ENCODE measurements at regions not wholly inside any gene's neighbourhood (a gene's known extent, or its start where the extent isn't known, plus 50 kb on each side); places are given as distances from the start of the nearest gene placed in this dataset.

DNA sequence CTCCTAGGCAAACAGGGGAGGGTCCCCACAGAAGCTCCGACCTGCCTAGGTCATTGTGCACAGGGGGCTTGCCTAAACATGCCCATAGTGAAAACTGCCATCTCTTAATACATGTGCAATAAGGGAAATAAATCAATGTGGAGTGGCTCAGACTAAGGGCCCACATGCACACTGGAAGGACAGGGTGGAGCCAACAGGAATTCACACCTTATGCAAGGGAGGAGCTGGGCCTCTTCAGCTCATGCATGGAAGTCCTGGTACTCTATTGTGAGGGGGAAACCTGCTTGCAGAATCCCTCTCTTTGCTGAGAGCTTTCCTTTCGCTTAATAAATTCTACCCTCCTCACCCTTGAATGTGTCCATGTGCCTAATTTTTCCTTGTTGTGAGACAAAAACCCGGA, 815.8 kb downstream of the EFNA5 start:
- TF ChIP-seq, protein P1, sequence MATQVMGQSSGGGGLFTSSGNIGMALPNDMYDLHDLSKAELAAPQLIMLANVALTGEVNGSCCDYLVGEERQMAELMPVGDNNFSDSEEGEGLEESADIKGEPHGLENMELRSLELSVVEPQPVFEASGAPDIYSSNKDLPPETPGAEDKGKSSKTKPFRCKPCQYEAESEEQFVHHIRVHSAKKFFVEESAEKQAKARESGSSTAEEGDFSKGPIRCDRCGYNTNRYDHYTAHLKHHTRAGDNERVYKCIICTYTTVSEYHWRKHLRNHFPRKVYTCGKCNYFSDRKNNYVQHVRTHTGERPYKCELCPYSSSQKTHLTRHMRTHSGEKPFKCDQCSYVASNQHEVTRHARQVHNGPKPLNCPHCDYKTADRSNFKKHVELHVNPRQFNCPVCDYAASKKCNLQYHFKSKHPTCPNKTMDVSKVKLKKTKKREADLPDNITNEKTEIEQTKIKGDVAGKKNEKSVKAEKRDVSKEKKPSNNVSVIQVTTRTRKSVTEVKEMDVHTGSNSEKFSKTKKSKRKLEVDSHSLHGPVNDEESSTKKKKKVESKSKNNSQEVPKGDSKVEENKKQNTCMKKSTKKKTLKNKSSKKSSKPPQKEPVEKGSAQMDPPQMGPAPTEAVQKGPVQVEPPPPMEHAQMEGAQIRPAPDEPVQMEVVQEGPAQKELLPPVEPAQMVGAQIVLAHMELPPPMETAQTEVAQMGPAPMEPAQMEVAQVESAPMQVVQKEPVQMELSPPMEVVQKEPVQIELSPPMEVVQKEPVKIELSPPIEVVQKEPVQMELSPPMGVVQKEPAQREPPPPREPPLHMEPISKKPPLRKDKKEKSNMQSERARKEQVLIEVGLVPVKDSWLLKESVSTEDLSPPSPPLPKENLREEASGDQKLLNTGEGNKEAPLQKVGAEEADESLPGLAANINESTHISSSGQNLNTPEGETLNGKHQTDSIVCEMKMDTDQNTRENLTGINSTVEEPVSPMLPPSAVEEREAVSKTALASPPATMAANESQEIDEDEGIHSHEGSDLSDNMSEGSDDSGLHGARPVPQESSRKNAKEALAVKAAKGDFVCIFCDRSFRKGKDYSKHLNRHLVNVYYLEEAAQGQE (IDR thresholded peaks at IDR 0.05), result no peak
- TF ChIP-seq, protein P2, sequence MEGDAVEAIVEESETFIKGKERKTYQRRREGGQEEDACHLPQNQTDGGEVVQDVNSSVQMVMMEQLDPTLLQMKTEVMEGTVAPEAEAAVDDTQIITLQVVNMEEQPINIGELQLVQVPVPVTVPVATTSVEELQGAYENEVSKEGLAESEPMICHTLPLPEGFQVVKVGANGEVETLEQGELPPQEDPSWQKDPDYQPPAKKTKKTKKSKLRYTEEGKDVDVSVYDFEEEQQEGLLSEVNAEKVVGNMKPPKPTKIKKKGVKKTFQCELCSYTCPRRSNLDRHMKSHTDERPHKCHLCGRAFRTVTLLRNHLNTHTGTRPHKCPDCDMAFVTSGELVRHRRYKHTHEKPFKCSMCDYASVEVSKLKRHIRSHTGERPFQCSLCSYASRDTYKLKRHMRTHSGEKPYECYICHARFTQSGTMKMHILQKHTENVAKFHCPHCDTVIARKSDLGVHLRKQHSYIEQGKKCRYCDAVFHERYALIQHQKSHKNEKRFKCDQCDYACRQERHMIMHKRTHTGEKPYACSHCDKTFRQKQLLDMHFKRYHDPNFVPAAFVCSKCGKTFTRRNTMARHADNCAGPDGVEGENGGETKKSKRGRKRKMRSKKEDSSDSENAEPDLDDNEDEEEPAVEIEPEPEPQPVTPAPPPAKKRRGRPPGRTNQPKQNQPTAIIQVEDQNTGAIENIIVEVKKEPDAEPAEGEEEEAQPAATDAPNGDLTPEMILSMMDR (IDR thresholded peaks at IDR 0.05; ENCODE audit: low read depth, low read length, missing input control), result no peak
- TF ChIP-seq RAD21 (IDR thresholded peaks at IDR 0.05) (no peak), MAX (IDR thresholded peaks at IDR 0.05) (no peak), SP1 (IDR thresholded peaks at IDR 0.05) (no peak), ZBTB33 (IDR thresholded peaks at IDR 0.05) (no peak), EGR1 (IDR thresholded peaks at IDR 0.05; ENCODE audit: low read depth in 2 of 2) (no peak), GABPA (IDR thresholded peaks at IDR 0.05 in 1 of 2, conservative IDR thresholded peaks at IDR 0.05 in 1 of 2) (no peak), YY1 (IDR thresholded peaks at IDR 0.05) (no peak), HNF4A (conservative IDR thresholded peaks at IDR 0.05) (no peak)
- TF ChIP-seq, protein P3, sequence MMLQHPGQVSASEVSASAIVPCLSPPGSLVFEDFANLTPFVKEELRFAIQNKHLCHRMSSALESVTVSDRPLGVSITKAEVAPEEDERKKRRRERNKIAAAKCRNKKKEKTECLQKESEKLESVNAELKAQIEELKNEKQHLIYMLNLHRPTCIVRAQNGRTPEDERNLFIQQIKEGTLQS (IDR thresholded peaks at IDR 0.05), result no peak

Measured in liver (tissue), 3 donors.